NCI-H1694 treated with DMSO at 0.1 percent for 48 hours (cell line): ENCODE measurements at regions not wholly inside any gene's neighbourhood (a gene's known extent, or its start where the extent isn't known, plus 50 kb on each side); places are given as distances from the start of the nearest gene placed in this dataset.
A peak's percentile ranks its signal among the peaks of the same experiment; 100 is the strongest.
"Not testable (repeated sequence)": the region's sequence is repeated elsewhere in the genome, so short reads cannot be mapped to it uniquely, and the experiment has no call there.

Source experiments
- DNase-seq: peaks from one replicate; lab custom pipeline; 2025; lab: John Stamatoyannopoulos, UW

GRCh38 chr5:138702166-138703077 lies 50.8 kb upstream of the CTNNA1 start:
- DNase-seq = no peak

GRCh38 chr5:138701678-138702077 lies 51.5 kb upstream of the CTNNA1 start:
- DNase-seq = no peak

DNA sequence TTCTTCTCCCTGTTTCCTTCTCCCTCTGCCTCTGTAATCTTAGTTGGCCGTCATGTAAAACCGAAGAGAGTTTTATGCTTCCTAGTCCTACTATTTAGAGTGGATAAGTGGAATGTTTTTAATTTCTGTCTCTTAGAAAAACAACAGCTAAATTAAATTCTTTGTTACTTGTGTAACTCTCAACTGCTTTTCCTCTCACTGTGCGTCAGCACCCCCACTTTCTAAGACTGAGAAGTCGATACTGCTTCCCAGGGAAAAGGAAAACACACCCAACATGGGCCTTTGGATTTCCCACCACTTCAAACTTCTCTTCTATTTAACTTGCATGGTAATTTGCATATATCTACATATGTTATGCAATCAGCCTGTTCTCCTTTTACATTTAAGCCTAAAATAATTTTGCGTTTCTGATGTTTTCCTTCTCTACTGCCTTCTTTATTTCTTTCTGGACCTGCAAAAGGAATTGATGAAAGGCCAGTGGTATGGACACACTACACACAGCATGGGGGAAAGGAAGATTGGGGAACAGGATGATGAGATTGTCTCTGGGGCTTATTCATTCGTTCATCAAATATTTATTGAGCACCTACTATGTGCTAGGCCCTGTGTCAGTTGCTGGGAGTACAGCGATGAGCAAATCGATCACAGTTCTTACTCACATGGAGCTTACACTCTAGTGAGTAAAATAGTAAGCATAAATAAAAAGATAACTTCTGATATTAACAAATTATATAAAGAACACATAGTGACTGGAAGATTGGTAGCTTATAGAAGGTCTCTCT lies 52.5 kb upstream of the CTNNA1 start:
- DNase-seq = no peak

GRCh38 chr5:138699482-138699881 lies 53.7 kb upstream of the CTNNA1 start:
- no peak for DNase-seq

- DNase-seq = no peak
Measured at GRCh38 chr5:138698713-138699112, 54.5 kb upstream of the CTNNA1 start.

DNA sequence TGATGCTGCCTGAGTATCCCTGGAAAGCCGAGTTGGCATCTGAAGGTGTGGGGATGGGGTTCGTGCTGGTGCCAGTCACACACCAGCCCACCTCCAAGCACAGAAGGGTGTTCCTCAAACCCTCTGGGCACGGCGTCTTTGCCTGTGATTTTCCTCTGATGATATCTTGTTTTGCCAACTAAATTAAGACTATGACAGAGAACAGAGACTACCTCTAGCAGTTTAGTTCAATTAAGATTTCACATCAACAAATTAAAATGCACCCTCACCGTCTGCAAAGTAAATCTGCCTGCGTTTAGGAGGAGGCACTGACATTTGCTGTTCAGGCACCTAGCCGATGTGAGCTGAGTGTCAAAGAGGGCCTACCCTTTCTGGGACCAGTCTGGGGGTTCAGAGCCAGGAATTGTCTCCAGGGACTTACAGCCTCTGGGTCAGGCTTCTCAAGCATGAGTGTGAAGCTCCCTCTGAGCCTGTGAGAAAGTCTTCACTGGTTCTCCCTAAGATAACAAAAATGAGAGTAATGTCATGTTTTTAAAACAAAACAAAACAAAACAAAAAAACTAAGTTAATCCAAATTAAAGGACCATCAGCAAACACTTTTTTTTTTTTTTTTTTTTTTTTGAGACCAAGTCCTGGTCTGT lies 55.4 kb upstream of the CTNNA1 start:
- DNase-seq = no peak

DNA sequence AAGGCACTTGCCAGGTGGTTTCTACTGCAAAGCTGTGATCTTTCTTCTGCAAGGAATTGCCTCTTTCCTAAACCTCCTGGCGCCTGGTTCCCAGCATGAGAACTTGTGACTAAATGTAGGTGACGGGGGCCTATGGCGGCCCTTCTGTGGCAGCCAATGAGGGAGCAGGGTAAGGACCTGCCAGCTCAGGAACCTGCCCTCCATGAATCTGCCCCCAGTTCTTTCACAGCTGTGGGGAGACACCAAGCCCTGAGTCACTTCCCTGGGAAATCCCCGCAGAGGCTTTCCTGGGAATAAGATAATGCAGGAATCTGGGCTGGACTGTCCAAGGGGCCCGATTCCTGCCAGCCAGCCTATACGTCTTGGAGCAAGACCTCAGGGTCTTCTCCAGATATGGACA lies 56.7 kb upstream of the CTNNA1 start:
- DNase-seq = no peak

DNA sequence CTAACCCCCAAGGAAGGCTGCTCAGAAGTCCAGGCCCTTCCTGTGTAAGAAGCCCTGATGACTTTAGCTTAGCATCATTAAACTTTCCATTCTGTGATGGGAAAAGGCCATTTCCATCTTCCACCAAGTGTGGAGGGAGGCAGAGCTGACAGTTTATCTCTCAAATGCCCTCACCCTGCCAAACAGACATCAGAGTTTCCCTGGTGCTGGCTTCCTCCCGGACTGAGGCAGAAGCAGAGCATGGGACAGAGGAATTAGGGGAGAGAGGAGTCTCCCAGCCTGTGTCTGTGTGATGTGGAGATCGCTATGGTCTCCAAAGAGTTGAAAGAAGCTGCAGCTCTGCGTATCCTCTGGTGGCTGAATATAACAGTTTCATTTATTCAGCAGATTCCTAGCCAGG lies 57.4 kb upstream of the CTNNA1 start:
- DNase-seq = no peak

DNA sequence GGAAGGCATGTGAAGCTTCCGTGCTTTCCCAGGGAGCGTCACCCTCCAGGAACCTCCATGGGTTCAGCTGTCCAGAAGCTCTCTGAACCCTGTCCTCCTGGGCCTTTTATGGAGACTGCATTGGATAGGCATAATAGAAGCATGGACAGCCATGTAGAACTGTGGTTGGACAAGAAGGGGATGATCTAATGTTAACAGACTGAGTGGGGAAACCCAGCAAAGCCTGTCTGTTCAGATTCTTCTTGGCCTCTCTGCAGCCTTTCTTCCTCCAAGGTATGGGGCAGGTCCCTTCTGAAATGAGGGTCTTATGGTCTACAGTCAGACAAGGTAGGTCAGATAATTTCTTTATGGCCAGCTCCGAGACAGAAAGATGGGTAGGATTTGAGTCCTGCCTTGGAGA lies 59.1 kb upstream of the CTNNA1 start:
- DNase-seq = no peak

- DNase-seq = no peak
Measured at GRCh38 chr5:138692370-138692769, 60.9 kb upstream of the CTNNA1 start.

- DNase-seq = no peak
Measured at GRCh38 chr5:138686668-138687067, 66.6 kb upstream of the CTNNA1 start.

GRCh38 chr5:138685193-138685745 lies 68.0 kb upstream of the CTNNA1 start:
- DNase-seq = no peak

- DNase-seq = not testable (repeated sequence)
Measured at GRCh38 chr5:138682462-138682861, 70.8 kb upstream of the CTNNA1 start.

DNA sequence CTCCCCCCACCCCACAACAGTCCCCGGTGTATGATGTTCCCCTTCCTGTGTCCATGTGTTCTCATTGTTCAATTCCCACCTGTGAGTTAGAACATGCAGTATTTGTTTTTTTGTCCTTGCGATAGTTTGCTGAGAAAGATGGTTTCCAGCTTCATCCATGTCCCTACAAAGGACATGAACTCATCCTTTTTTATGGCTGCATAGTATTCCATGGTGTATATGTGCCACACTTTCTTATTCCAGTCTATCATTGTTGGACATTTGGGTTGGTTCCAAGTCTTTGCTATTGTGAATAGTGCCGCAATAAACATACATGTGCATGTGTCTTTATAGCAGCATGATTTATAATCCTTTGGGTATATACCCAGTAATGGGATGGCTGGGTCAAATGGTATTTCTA lies 74.4 kb upstream of the CTNNA1 start:
- DNase-seq = not testable (repeated sequence)

DNA sequence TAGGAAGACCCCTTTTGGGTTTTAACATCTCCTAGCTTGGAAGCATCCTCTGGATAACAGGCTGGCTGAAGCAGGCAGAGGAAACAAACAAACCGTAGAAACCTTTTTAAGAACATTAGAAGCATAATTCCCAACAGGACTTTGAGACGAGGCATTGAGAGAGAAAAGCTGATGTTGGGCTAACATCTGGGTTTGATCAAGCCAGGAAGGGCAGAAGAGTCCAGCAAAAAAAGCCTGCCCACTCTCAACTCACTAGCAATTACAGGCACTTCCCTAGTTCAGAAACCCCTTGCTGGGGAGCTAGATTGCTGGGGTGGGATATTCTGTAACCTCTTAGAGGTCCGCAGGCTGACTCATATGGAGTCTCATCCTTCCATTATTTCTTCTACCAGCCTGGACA lies 75.4 kb upstream of the CTNNA1 start:
- no peak for DNase-seq

GRCh38 chr5:138676556-138677193 lies 76.5 kb upstream of the CTNNA1 start:
- DNase-seq = no peak

- no peak for DNase-seq
Measured at GRCh38 chr5:138676002-138676401, 77.2 kb upstream of the CTNNA1 start.

GRCh38 chr5:138668451-138669380 lies 84.5 kb upstream of the CTNNA1 start:
- DNase-seq = no peak

- DNase-seq = not testable (repeated sequence)
Measured at GRCh38 chr5:138667782-138668331, 85.4 kb upstream of the CTNNA1 start.

DNA sequence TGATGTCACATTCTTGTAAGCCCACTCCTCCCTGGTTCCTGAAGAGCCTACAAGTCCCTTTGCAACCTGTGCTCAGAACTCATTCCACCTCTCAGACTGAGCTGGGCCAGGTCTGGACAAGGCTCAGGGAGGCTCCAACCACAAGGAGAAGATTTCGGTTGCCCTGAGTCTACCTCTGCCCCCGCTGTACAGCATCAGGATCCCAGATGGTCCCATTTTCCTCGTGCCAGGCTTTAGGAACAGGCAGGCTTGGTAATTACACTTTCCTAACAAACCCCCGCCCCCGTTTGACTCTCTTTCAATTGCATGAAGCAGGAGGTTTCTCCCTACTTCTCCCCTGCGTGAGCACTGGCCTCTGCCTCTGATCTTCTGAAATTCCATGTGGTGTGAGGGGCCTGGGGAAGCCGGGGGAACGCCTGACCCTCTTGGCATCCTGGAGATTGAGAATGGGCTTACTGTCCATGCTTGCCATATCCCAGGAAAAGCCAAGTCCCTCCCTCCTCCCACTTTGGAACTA lies 86.9 kb upstream of the CTNNA1 start:
- DNase-seq = peak; percentile 44
